Choroid plexus epithelial cell (primary cell): ENCODE measurements at regions not wholly inside any gene's neighbourhood (a gene's known extent, or its start where the extent isn't known, plus 50 kb on each side); places are given as distances from the start of the nearest gene placed in this dataset.
A peak's percentile ranks its signal among the peaks of the same experiment; 100 is the strongest.

Experiments
- DNase-seq: peaks from one replicate; pipeline ENCODE4 v3.0.0-alpha.2; 2010; ENCODE audit warnings: low read depth
- H3K4me3 ChIP-seq: 2 replicates; pipeline ENCODE4 v1.5.1; 2011; ENCODE audit warnings: low read depth, mild to moderate bottlenecking, control low read depth, low read length, moderate library complexity
- CTCF ChIP-seq: conservative IDR thresholded peaks from 2 replicates; pipeline ENCODE4 v1.5.1; 2011; ENCODE audit warnings: low read depth, mild to moderate bottlenecking, control low read depth, inconsistent platforms, low read length, moderate library complexity

- H3K4me3 ChIP-seq, result no peak overlapping the region
- TF ChIP-seq CTCF, result no peak
- DNase-seq, result no peak
Measured at GRCh38 chr2:181289698-181290097, 167.5 kb upstream of the ITGA4 start.

GRCh38 chr2:181290182-181290581 lies 167.0 kb upstream of the ITGA4 start:
- TF ChIP-seq CTCF, result no peak
- DNase-seq, result no peak
- no peak overlapping the region for H3K4me3 ChIP-seq

GRCh38 chr2:181294979-181295378 lies 162.2 kb upstream of the ITGA4 start:
- TF ChIP-seq CTCF, result no peak
- DNase-seq, result no peak
- no peak overlapping the region for H3K4me3 ChIP-seq

GRCh38 chr2:181300600-181301291 lies 156.4 kb upstream of the ITGA4 start:
- H3K4me3 ChIP-seq, result no peak overlapping the region
- no peak for TF ChIP-seq CTCF
- DNase-seq, result no peak

GRCh38 chr2:181304011-181304844 lies 153.0 kb upstream of the ITGA4 start:
- H3K4me3 ChIP-seq, result no peak overlapping the region
- no peak for TF ChIP-seq CTCF
- DNase-seq, result no peak

- H3K4me3 ChIP-seq, result no peak overlapping the region
- DNase-seq, result peak; percentile 74
- no peak for TF ChIP-seq CTCF
Measured at GRCh38 chr2:181305301-181306123, 151.7 kb upstream of the ITGA4 start.
